K562 (cell line): ENCODE measurements at regions not wholly inside any gene's neighbourhood (a gene's known extent, or its start where the extent isn't known, plus 50 kb on each side); places are given as distances from the start of the nearest gene placed in this dataset.

Source experiments
- C11orf30 ChIP-seq: fragments of 450-650 bp; IDR thresholded peaks from 2 replicates; pipeline ENCODE4 v1.6.1; 2016; ENCODE audit warnings: low read depth, mild to moderate bottlenecking
- CREB1 ChIP-seq, 2 experiments: sonication (generic) in 1 of 2; formaldehyde crosslinking in 1 of 2; IDR thresholded peaks; 2 replicates each; pipeline versions ENCODE4 v1.6.1 to v1.8.0; 2012 to 2022; ENCODE audit warnings: inconsistent platforms in 1 of 2, mild to moderate bottlenecking in 1 of 2, missing genetic modification reagents in 1 of 2, moderate library complexity in 1 of 2
- CREB3 ChIP-seq: fragments of 450-650 bp; conservative IDR thresholded peaks from 2 replicates; pipeline ENCODE4 v1.6.1; 2016; ENCODE audit warnings: missing genetic modification characterization, low read depth, mild to moderate bottlenecking, missing compliant biosample characterization, moderate library complexity
- CXXC5 ChIP-seq: fragments of 250-450 bp; sonication (Bioruptor Pico); IDR thresholded peaks from 2 replicates; pipeline ENCODE4 v1.8.0; 2022; ENCODE audit warnings: inconsistent platforms, mild to moderate bottlenecking, moderate library complexity
- E2F3 ChIP-seq: fragments of 250-450 bp; sonication (Bioruptor Pico); IDR thresholded peaks from 2 replicates; pipeline ENCODE4 v1.4.0; 2020; ENCODE audit warnings: mild to moderate bottlenecking
- NFE2 ChIP-seq: IDR thresholded peaks from 2 replicates; pipeline ENCODE4 v1.6.1; 2014; ENCODE audit warnings: antibody characterized with exemption, low read depth
- PHF8 ChIP-seq: fragments of 200-600 bp; sonication (generic); IDR thresholded peaks from 2 replicates; pipeline ENCODE4 v1.6.1; 2012; ENCODE audit warnings: mixed run types, mild to moderate bottlenecking, inconsistent platforms, low read length, moderate library complexity, borderline replicate concordance
- POLR2H ChIP-seq: IDR thresholded peaks from 2 replicates; pipeline ENCODE4 v1.6.1; 2016; ENCODE audit warnings: missing genetic modification characterization, low read depth, mild to moderate bottlenecking, control low read depth, missing compliant biosample characterization, moderate library complexity
- PTRF ChIP-seq: fragments of 450-650 bp; IDR thresholded peaks from 2 replicates; pipeline ENCODE4 v1.6.1; 2016; ENCODE audit warnings: mild to moderate bottlenecking, missing genetic modification characterization, missing compliant biosample characterization
- RBM22 ChIP-seq: fragments of 200-400 bp; formaldehyde crosslinking; IDR thresholded peaks from 2 replicates; pipeline ENCODE4 v1.6.1; 2018; ENCODE audit warnings: low read length, low read depth; ENCODE audit not compliant: poor library complexity, severe bottlenecking
- THRA ChIP-seq: fragments of 450-650 bp; IDR thresholded peaks from 2 replicates; pipeline ENCODE4 v1.6.1; 2017; ENCODE audit warnings: mild to moderate bottlenecking, moderate library complexity
- ZNF316 ChIP-seq: fragments of 450-650 bp; IDR thresholded peaks from 2 replicates; pipeline ENCODE4 v1.6.1; 2016
- TF ChIP-seq, protein P1 (sequence below): fragments of 250-450 bp; sonication (Bioruptor Pico); IDR thresholded peaks from 2 replicates; pipeline ENCODE4 v1.4.0; 2020; ENCODE audit warnings: mild to moderate bottlenecking, moderate library complexity

- TF ChIP-seq C11orf30 = peak; percentile 57; the same call in 1 of the 2 replicates
- TF ChIP-seq NFE2 = 0 out of 2 replicates have a peak, but pooled peaks have one; percentile 16
- TF ChIP-seq, protein P1, sequence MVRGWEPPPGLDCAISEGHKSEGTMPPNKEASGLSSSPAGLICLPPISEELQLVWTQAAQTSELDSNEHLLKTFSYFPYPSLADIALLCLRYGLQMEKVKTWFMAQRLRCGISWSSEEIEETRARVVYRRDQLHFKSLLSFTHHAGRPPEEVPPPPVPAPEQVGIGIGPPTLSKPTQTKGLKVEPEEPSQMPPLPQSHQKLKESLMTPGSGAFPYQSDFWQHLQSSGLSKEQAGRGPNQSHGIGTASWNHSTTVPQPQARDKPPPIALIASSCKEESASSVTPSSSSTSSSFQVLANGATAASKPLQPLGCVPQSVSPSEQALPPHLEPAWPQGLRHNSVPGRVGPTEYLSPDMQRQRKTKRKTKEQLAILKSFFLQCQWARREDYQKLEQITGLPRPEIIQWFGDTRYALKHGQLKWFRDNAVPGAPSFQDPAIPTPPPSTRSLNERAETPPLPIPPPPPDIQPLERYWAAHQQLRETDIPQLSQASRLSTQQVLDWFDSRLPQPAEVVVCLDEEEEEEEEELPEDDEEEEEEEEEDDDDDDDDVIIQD (CRISPR knock-in tag) = no peak
- TF ChIP-seq POLR2H = no peak
- no peak for TF ChIP-seq E2F3
- no peak for TF ChIP-seq CXXC5 (CRISPR knock-in tag)
- no peak for TF ChIP-seq THRA
- TF ChIP-seq PTRF (tag) = no peak
- no peak for TF ChIP-seq CREB1 (IDR thresholded peaks at IDR 0.05)
- no peak for TF ChIP-seq CREB1 (CRISPR knock-in tag; IDR thresholded peaks at IDR 0.05)
- TF ChIP-seq ZNF316 = peak; percentile 88
- no peak for TF ChIP-seq CREB3 (tag)
- no peak for TF ChIP-seq RBM22
- TF ChIP-seq PHF8 = no peak
Observed at GRCh38 chr3:36114353-36114752, 266.0 kb upstream of the STAC start (continued).
